ENCODE measurements at regions not wholly inside any gene's neighbourhood (a gene's known extent, or its start where the extent isn't known, plus 50 kb on each side); places are given as distances from the start of the nearest gene placed in this dataset.
"Not testable (repeated sequence)": the region's sequence is repeated elsewhere in the genome, so short reads cannot be mapped to it uniquely, and the experiment has no call there.

GRCh38 chr7:156019308-156019707, 207.0 kb upstream of the SHH start:
- Histone ChIP-seq H3K36me3 (ENCODE audit: control insufficient read depth, insufficient read depth, low read length, severe bottlenecking) (no peaks in the 10 kb centered on the region), H3K9ac (ENCODE audit: low read length) (no peak overlapping the region), H3K4me1 (ENCODE audit: control insufficient read depth, insufficient read depth, low read length) (no peaks in the 10 kb centered on the region), H3K9me3 (ENCODE audit: control insufficient read depth, low read length) (no peaks in the 10 kb centered on the region), H3K4me3 (ENCODE audit: low read length) (no peak overlapping the region), H3K27me3 (replicated peaks; ENCODE audit: control insufficient read depth, insufficient read depth, low read length) (no peaks in the 10 kb centered on the region)
- DNase-seq (ENCODE audit: low read depth) = no peak

DNA sequence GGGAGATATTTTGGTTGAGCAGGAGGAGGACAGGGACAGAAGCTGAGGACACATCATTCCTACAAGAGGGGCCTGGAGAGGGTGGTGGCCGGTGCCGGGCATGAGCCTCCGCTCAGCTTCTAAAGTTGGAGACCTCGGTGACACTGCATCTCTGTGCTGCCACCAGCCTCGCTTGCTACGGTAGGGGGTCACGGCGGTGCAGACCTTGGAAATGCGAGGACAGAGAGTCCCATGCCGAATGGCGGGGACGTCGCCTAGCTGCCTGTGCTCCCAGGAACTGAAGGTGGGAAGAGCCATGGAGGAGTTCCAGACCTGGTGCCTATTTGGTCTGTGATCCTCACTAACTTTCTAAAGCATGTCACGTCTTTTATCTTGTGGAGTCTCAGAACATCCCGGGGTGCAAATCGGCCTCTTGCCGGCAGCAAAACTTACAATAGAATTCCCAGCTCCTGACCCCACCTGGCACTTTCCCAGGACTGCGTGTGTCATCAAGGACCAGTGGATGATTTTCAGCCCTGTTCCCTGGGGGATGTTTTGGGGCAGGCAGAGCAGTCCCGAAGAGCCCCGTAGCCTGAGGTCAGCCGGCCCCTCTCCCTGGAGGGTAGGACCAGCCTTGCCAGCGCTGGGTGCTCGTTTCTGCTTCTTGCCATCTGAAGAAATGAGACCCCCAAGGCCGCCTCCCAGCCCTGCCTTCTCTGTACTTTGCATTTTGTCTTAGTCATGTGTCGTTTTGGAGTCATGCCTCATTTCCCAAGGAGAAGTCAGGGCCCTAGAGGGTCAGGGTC, 205.8 kb upstream of the SHH start:
- H3K4me1 ChIP-seq (ENCODE audit: control insufficient read depth, insufficient read depth, low read length) = no peaks in the 10 kb centered on the region
- H3K9me3 ChIP-seq (ENCODE audit: control insufficient read depth, low read length) = no peaks in the 10 kb centered on the region
- H3K9ac ChIP-seq (ENCODE audit: low read length) = no peak overlapping the region
- H3K4me3 ChIP-seq (ENCODE audit: low read length) = no peak overlapping the region
- no peaks in the 10 kb centered on the region for H3K27me3 ChIP-seq (replicated peaks; ENCODE audit: control insufficient read depth, insufficient read depth, low read length)
- no peak for DNase-seq (ENCODE audit: low read depth)
- no peaks in the 10 kb centered on the region for H3K36me3 ChIP-seq (ENCODE audit: control insufficient read depth, insufficient read depth, low read length, severe bottlenecking)

DNA sequence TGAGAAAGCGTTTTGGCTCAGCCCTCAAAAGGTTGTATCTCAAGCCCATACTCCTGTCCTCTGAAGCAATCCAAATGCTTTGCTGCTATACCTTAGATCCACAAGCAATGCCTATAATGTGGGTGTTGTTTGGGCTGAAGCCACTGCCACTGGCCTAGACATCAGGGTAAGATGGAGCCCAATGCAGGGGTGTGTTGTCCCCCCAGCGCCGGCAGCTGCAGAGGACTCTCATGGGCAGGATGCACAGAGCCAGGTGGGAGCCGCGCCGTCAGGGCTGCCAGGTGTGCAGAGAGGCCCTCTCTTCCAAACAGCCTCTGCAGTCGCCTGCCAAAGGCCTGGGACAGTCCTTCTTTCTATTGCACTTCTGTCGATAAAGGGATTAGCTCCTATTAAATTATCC, 205.2 kb upstream of the SHH start:
- H3K27me3 ChIP-seq (replicated peaks; ENCODE audit: control insufficient read depth, insufficient read depth, low read length) = no peaks in the 10 kb centered on the region
- no peak overlapping the region for H3K4me3 ChIP-seq (ENCODE audit: low read length)
- no peaks in the 10 kb centered on the region for H3K36me3 ChIP-seq (ENCODE audit: control insufficient read depth, insufficient read depth, low read length, severe bottlenecking)
- DNase-seq (ENCODE audit: low read depth) = no peak
- H3K9me3 ChIP-seq (ENCODE audit: control insufficient read depth, low read length) = no peaks in the 10 kb centered on the region
- no peak overlapping the region for H3K9ac ChIP-seq (ENCODE audit: low read length)
- no peaks in the 10 kb centered on the region for H3K4me1 ChIP-seq (ENCODE audit: control insufficient read depth, insufficient read depth, low read length)

GRCh38 chr7:156015237-156016020, 203.2 kb upstream of the SHH start:
- Histone ChIP-seq H3K9me3 (ENCODE audit: control insufficient read depth, low read length) (no peaks in the 10 kb centered on the region), H3K4me3 (ENCODE audit: low read length) (no peak overlapping the region), H3K36me3 (ENCODE audit: control insufficient read depth, insufficient read depth, low read length, severe bottlenecking) (no peaks in the 10 kb centered on the region), H3K4me1 (ENCODE audit: control insufficient read depth, insufficient read depth, low read length) (no peaks in the 10 kb centered on the region), H3K9ac (ENCODE audit: low read length) (no peak overlapping the region), H3K27me3 (replicated peaks; ENCODE audit: control insufficient read depth, insufficient read depth, low read length) (no peaks in the 10 kb centered on the region)
- DNase-seq (ENCODE audit: low read depth) = no peak

- no peaks in the 10 kb centered on the region for H3K27me3 ChIP-seq (replicated peaks; ENCODE audit: control insufficient read depth, insufficient read depth, low read length)
- no peak overlapping the region for H3K4me3 ChIP-seq (ENCODE audit: low read length)
- H3K9ac ChIP-seq (ENCODE audit: low read length) = no peak overlapping the region
- H3K4me1 ChIP-seq (ENCODE audit: control insufficient read depth, insufficient read depth, low read length) = no peaks in the 10 kb centered on the region
- no peaks in the 10 kb centered on the region for H3K36me3 ChIP-seq (ENCODE audit: control insufficient read depth, insufficient read depth, low read length, severe bottlenecking)
- peaks cover 6% of the 10 kb centered on the region for H3K9me3 ChIP-seq (ENCODE audit: control insufficient read depth, low read length)
- DNase-seq (ENCODE audit: low read depth) = no peak
These were observed 202.5 kb upstream of the SHH start for GRCh38 chr7:156014808-156015207.

- H3K9ac ChIP-seq (ENCODE audit: low read length) = no peak overlapping the region
- H3K9me3 ChIP-seq (ENCODE audit: control insufficient read depth, low read length) = peaks cover 10% of the 10 kb centered on the region
- H3K4me3 ChIP-seq (ENCODE audit: low read length) = no peak overlapping the region
- DNase-seq (ENCODE audit: low read depth) = no peak
- no peaks in the 10 kb centered on the region for H3K27me3 ChIP-seq (replicated peaks; ENCODE audit: control insufficient read depth, insufficient read depth, low read length)
- no peaks in the 10 kb centered on the region for H3K4me1 ChIP-seq (ENCODE audit: control insufficient read depth, insufficient read depth, low read length)
- no peaks in the 10 kb centered on the region for H3K36me3 ChIP-seq (ENCODE audit: control insufficient read depth, insufficient read depth, low read length, severe bottlenecking)
These were observed 201.9 kb upstream of the SHH start for GRCh38 chr7:156014201-156014600.

DNA sequence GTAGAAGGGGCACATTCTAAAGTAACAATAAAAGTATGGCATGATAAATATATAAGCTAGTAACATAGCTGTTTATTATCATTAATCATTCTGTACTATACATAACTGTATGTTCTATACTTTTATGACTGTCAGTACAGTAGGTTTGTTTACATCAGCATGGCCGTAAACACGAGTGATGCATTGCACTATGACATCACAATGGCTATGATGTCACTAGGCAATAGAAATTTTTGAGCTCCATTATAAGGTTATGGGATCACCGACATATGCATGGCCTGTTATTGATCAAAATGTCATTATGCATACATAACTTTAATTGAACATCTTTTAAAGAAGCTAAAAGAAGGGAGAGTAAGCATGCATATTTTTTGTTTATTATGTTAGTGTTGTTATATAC, 200.1 kb upstream of the SHH start:
- DNase-seq (ENCODE audit: low read depth) = no peak
- Histone ChIP-seq H3K4me3 (ENCODE audit: low read length) (no peak overlapping the region), H3K36me3 (ENCODE audit: control insufficient read depth, insufficient read depth, low read length, severe bottlenecking) (no peaks in the 10 kb centered on the region), H3K4me1 (ENCODE audit: control insufficient read depth, insufficient read depth, low read length) (no peaks in the 10 kb centered on the region), H3K27me3 (replicated peaks; ENCODE audit: control insufficient read depth, insufficient read depth, low read length) (no peaks in the 10 kb centered on the region), H3K9ac (ENCODE audit: low read length) (no peak overlapping the region), H3K9me3 (ENCODE audit: control insufficient read depth, low read length) (peaks cover 27% of the 10 kb centered on the region)

- no peaks in the 10 kb centered on the region for H3K36me3 ChIP-seq (ENCODE audit: control insufficient read depth, insufficient read depth, low read length, severe bottlenecking)
These were observed 197.3 kb upstream of the SHH start for GRCh38 chr7:156009569-156009968.

GRCh38 chr7:156006876-156007275, 194.6 kb upstream of the SHH start:
- H3K36me3 ChIP-seq (ENCODE audit: control insufficient read depth, insufficient read depth, low read length, severe bottlenecking); H3K4me3 ChIP-seq (ENCODE audit: low read length); DNase-seq (ENCODE audit: low read depth); H3K9ac ChIP-seq (ENCODE audit: low read length); H3K27me3 ChIP-seq (replicated peaks; ENCODE audit: control insufficient read depth, insufficient read depth, low read length); H3K4me1 ChIP-seq (ENCODE audit: control insufficient read depth, insufficient read depth, low read length): not testable (repeated sequence)
- H3K9me3 ChIP-seq (ENCODE audit: control insufficient read depth, low read length) = peaks cover 32% of the 10 kb centered on the region

More at GRCh38 chr7:156009569-156009968, 197.3 kb upstream of the SHH start:
- no peaks in the 10 kb centered on the region for H3K27me3 ChIP-seq (replicated peaks; ENCODE audit: control insufficient read depth, insufficient read depth, low read length)
- H3K4me1 ChIP-seq (ENCODE audit: control insufficient read depth, insufficient read depth, low read length) = no peaks in the 10 kb centered on the region
- H3K9ac ChIP-seq (ENCODE audit: low read length) = no peak overlapping the region
- no peak overlapping the region for H3K4me3 ChIP-seq (ENCODE audit: low read length)
- peaks cover 32% of the 10 kb centered on the region for H3K9me3 ChIP-seq (ENCODE audit: control insufficient read depth, low read length)
- no peak for DNase-seq (ENCODE audit: low read depth)

DNA sequence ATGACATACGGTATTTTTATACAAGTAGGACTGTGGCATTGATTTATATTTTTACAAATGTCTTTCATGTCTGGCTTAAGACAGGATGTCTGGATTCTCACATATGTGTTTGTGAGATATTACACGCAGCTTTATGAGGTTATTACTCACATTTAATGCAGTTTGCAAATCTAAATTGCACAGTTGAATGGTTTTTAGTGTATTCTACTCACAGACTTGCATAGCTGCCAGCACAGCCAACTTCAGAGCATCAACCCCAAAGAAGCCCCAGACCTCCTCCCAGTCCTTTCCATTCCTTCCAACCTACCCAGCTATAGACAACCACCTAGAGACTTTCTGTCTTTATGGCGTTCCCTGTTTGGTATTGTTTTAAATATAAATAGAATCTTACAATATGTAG, 193.8 kb upstream of the SHH start:
- no peak overlapping the region for H3K4me3 ChIP-seq (ENCODE audit: low read length)
- H3K27me3 ChIP-seq (replicated peaks; ENCODE audit: control insufficient read depth, insufficient read depth, low read length) = no peaks in the 10 kb centered on the region
- DNase-seq (ENCODE audit: low read depth) = no peak
- H3K9ac ChIP-seq (ENCODE audit: low read length) = no peak overlapping the region
- H3K36me3 ChIP-seq (ENCODE audit: control insufficient read depth, insufficient read depth, low read length, severe bottlenecking) = no peaks in the 10 kb centered on the region
- H3K9me3 ChIP-seq (ENCODE audit: control insufficient read depth, low read length) = peaks cover 32% of the 10 kb centered on the region
- H3K4me1 ChIP-seq (ENCODE audit: control insufficient read depth, insufficient read depth, low read length) = no peaks in the 10 kb centered on the region

DNA sequence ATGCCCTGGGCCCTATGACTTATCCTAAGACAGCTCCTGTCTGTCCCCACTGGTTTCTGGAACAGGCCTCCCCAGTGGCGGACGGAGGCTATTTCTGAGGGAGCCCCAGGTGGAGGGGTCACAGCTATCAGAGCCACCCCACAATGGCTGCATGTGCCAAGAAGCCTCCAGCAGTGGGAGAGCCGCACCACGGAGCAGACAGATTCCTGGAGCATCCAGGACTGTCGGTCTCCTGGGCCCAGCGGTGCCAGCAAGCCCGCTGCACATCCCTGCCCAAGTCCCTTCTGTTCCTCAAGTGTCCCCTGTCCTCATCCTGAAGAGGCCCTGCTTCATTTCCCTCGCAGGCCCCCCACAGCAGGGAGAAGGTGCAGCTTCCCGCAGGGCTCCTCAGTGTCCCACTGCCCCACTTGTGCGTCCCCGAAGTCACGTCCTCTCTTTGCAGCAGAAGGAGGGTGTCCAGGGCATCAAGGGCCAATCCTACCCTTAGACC, 193.0 kb upstream of the SHH start:
- Histone ChIP-seq H3K4me1 (ENCODE audit: control insufficient read depth, insufficient read depth, low read length) (no peaks in the 10 kb centered on the region), H3K4me3 (ENCODE audit: low read length) (no peak overlapping the region), H3K9ac (ENCODE audit: low read length) (no peak overlapping the region), H3K27me3 (replicated peaks; ENCODE audit: control insufficient read depth, insufficient read depth, low read length) (no peaks in the 10 kb centered on the region), H3K9me3 (ENCODE audit: control insufficient read depth, low read length) (peaks cover 30% of the 10 kb centered on the region), H3K36me3 (ENCODE audit: control insufficient read depth, insufficient read depth, low read length, severe bottlenecking) (no peaks in the 10 kb centered on the region)
- no peak for DNase-seq (ENCODE audit: low read depth)

Measured in adipocyte (in vitro differentiated cells).